ENCODE measurements at regions not wholly inside any gene's neighbourhood (a gene's known extent, or its start where the extent isn't known, plus 50 kb on each side); places are given as distances from the start of the nearest gene placed in this dataset.
A peak's percentile ranks its signal among the peaks of the same experiment; 100 is the strongest.
"Not testable (repeated sequence)": the region's sequence is repeated elsewhere in the genome, so short reads cannot be mapped to it uniquely, and the experiment has no call there.

GRCh38 chr7:47194516-47195057 lies 387.3 kb downstream of the TNS3 start:
- DNase-seq (ENCODE audit: low read depth): no peak
- in situ Hi-C loops (cut with HindIII; ENCODE audit: low pct_unique_long_range_greater_than_20kb, low sequenced_read_pairs): no loop called here

- DNase-seq (ENCODE audit: low read depth): no peak
- in situ Hi-C loops (cut with HindIII; ENCODE audit: low pct_unique_long_range_greater_than_20kb, low sequenced_read_pairs): no loop called here
Observed at GRCh38 chr7:47192978-47193377, 388.9 kb downstream of the TNS3 start.

GRCh38 chr7:47191876-47192291 lies 390.0 kb downstream of the TNS3 start:
- in situ Hi-C loops (cut with HindIII; ENCODE audit: low pct_unique_long_range_greater_than_20kb, low sequenced_read_pairs): no loop called here
- no peak for DNase-seq (ENCODE audit: low read depth)

- in situ Hi-C loops (cut with HindIII; ENCODE audit: low pct_unique_long_range_greater_than_20kb, low sequenced_read_pairs): no loop called here
- no peak for DNase-seq (ENCODE audit: low read depth)
Observed at GRCh38 chr7:47191316-47191715, 390.6 kb downstream of the TNS3 start.

GRCh38 chr7:47190462-47190861 lies 391.4 kb downstream of the TNS3 start:
- no peak for DNase-seq (ENCODE audit: low read depth)
- in situ Hi-C loops (cut with HindIII; ENCODE audit: low pct_unique_long_range_greater_than_20kb, low sequenced_read_pairs): no loop called here

- DNase-seq (ENCODE audit: low read depth): no peak
- in situ Hi-C loops (cut with HindIII; ENCODE audit: low pct_unique_long_range_greater_than_20kb, low sequenced_read_pairs): no loop called here
Observed at GRCh38 chr7:47188653-47189315, 393.1 kb downstream of the TNS3 start.

GRCh38 chr7:47188136-47188535 lies 393.8 kb downstream of the TNS3 start:
- no peak for DNase-seq (ENCODE audit: low read depth)
- in situ Hi-C loops (cut with HindIII; ENCODE audit: low pct_unique_long_range_greater_than_20kb, low sequenced_read_pairs): no loop called here

- DNase-seq (ENCODE audit: low read depth): no peak
- in situ Hi-C loops (cut with HindIII; ENCODE audit: low pct_unique_long_range_greater_than_20kb, low sequenced_read_pairs): no loop called here
Observed at GRCh38 chr7:47186316-47186715, 395.6 kb downstream of the TNS3 start.

GRCh38 chr7:47185839-47186238 lies 396.1 kb downstream of the TNS3 start:
- in situ Hi-C loops (cut with HindIII; ENCODE audit: low pct_unique_long_range_greater_than_20kb, low sequenced_read_pairs): no loop called here
- no peak for DNase-seq (ENCODE audit: low read depth)

GRCh38 chr7:47185170-47185569 lies 396.7 kb downstream of the TNS3 start:
- in situ Hi-C loops (cut with HindIII; ENCODE audit: low pct_unique_long_range_greater_than_20kb, low sequenced_read_pairs): no loop called here
- no peak for DNase-seq (ENCODE audit: low read depth)

- DNase-seq (ENCODE audit: low read depth): no peak
- in situ Hi-C loops (cut with HindIII; ENCODE audit: low pct_unique_long_range_greater_than_20kb, low sequenced_read_pairs): no loop called here
Observed at GRCh38 chr7:47183862-47184590, 397.9 kb downstream of the TNS3 start.

GRCh38 chr7:47181746-47182361 lies 400.1 kb downstream of the TNS3 start:
- no peak for DNase-seq (ENCODE audit: low read depth)
- in situ Hi-C loops (cut with HindIII; ENCODE audit: low pct_unique_long_range_greater_than_20kb, low sequenced_read_pairs): no loop called here

- DNase-seq (ENCODE audit: low read depth): no peak
- in situ Hi-C loops (cut with HindIII; ENCODE audit: low pct_unique_long_range_greater_than_20kb, low sequenced_read_pairs): no loop called here
Observed at GRCh38 chr7:47180516-47180826, 401.4 kb downstream of the TNS3 start.

GRCh38 chr7:47179812-47180515 lies 401.9 kb downstream of the TNS3 start:
- DNase-seq (ENCODE audit: low read depth): peak; percentile 54
- in situ Hi-C loops (cut with HindIII; ENCODE audit: low pct_unique_long_range_greater_than_20kb, low sequenced_read_pairs): no loop called here

GRCh38 chr7:47172602-47173539 lies 409.0 kb downstream of the TNS3 start:
- DNase-seq (ENCODE audit: low read depth): peak; percentile 78

GRCh38 chr7:47170516-47170915 lies 411.4 kb downstream of the TNS3 start:
- in situ Hi-C loops (cut with HindIII; ENCODE audit: low pct_unique_long_range_greater_than_20kb, low sequenced_read_pairs): no loop called here
- no peak for DNase-seq (ENCODE audit: low read depth)

More at GRCh38 chr7:47172602-47173539, 409.0 kb downstream of the TNS3 start:
- in situ Hi-C loops (cut with HindIII; ENCODE audit: low pct_unique_long_range_greater_than_20kb, low sequenced_read_pairs): not testable (repeated sequence)

GRCh38 chr7:47154791-47155190 lies 427.1 kb downstream of the TNS3 start:
- in situ Hi-C loops (cut with HindIII; ENCODE audit: low pct_unique_long_range_greater_than_20kb, low sequenced_read_pairs): no loop called here
- DNase-seq (ENCODE audit: low read depth): no peak

- in situ Hi-C loops (cut with HindIII; ENCODE audit: low pct_unique_long_range_greater_than_20kb, low sequenced_read_pairs): no loop called here
- peak; percentile 69 for DNase-seq (ENCODE audit: low read depth)
Observed at GRCh38 chr7:47153576-47153975, 428.3 kb downstream of the TNS3 start.

Data from Caki2 (cell line).